Neural cell (in vitro differentiated cells): ENCODE measurements at regions not wholly inside any gene's neighbourhood (a gene's known extent, or its start where the extent isn't known, plus 50 kb on each side); places are given as distances from the start of the nearest gene placed in this dataset.

Experiments
- CTCF ChIP-seq: fragments of 450-650 bp; IDR thresholded peaks from 2 replicates; pipeline ENCODE4 v1.5.1; 2014; ENCODE audit warnings: antibody characterized with exemption, mild to moderate bottlenecking, moderate library complexity; ENCODE audit not compliant: poor library complexity, severe bottlenecking
- EZH2 ChIP-seq: fragments of 200-600, 300-800 bp; shearing (Covaris generic), sonication (generic); IDR thresholded peaks from 2 replicates; pipeline ENCODE4 v1.6.1; 2014; ENCODE audit warnings: antibody characterized with exemption, low read length, borderline replicate concordance, mild to moderate bottlenecking; ENCODE audit not compliant: insufficient read depth, poor library complexity, severe bottlenecking
- POLR2AphosphoS5 ChIP-seq: IDR thresholded peaks from 2 replicates; pipeline ENCODE4 v1.6.1; 2012
- REST ChIP-seq: IDR thresholded peaks from 2 replicates; pipeline ENCODE4 v1.6.1; 2012; ENCODE audit warnings: borderline replicate concordance

- TF ChIP-seq CTCF (no peak), REST (no peak), POLR2AphosphoS5 (no peak), EZH2 (no peak)
Observed at GRCh38 chr6:147046141-147046877, 157.9 kb upstream of the STXBP5 start.
